ENCODE measurements at regions not wholly inside any gene's neighbourhood (a gene's known extent, or its start where the extent isn't known, plus 50 kb on each side); places are given as distances from the start of the nearest gene placed in this dataset.

- no peak for DNase-seq
- no peaks in the 10 kb centered on the region for H3K36me3 ChIP-seq
- no peaks in the 10 kb centered on the region for H3K27me3 ChIP-seq (ENCODE audit: low read depth)
- H3K9me3 ChIP-seq (replicated peaks), result no peaks in the 10 kb centered on the region
- no peak overlapping the region for H3K27ac ChIP-seq (replicated peaks)
- TF ChIP-seq CTCF (IDR thresholded peaks at IDR 0.05; ENCODE audit: borderline replicate concordance), result no peak
- H3K4me3 ChIP-seq, result no peak overlapping the region
- no peaks in the 10 kb centered on the region for H3K4me1 ChIP-seq
- intact Hi-C loops (cut with micrococcal nuclease), result loop anchor here (10.0 kb wide), 1 partner anchor 489 kb away; no protein-coding TSS in a partner anchor
Measured at GRCh38 chr4:129515356-129515755, 419.4 kb downstream of the C4orf33 start.

- TF ChIP-seq CTCF (IDR thresholded peaks at IDR 0.05; ENCODE audit: borderline replicate concordance), result peak; percentile 66
- H3K4me1 ChIP-seq, result no peaks in the 10 kb centered on the region
- no peaks in the 10 kb centered on the region for H3K36me3 ChIP-seq
- no peaks in the 10 kb centered on the region for H3K9me3 ChIP-seq (replicated peaks)
- no peak overlapping the region for H3K27ac ChIP-seq (replicated peaks)
- intact Hi-C loops (cut with micrococcal nuclease), result loop anchor here (5.0 kb wide), 1 partner anchor 110 kb away; no protein-coding TSS in a partner anchor
- H3K4me3 ChIP-seq, result no peak overlapping the region
- DNase-seq, result no peak
- no peaks in the 10 kb centered on the region for H3K27me3 ChIP-seq (ENCODE audit: low read depth)
Measured at GRCh38 chr4:129526812-129527211, 430.9 kb downstream of the C4orf33 start.

- Histone ChIP-seq H3K4me1 (no peaks in the 10 kb centered on the region), H3K9me3 (replicated peaks) (no peaks in the 10 kb centered on the region), H3K4me3 (no peak overlapping the region), H3K36me3 (no peaks in the 10 kb centered on the region), H3K27ac (replicated peaks) (no peak overlapping the region), H3K27me3 (ENCODE audit: low read depth) (no peaks in the 10 kb centered on the region)
- intact Hi-C loops (cut with micrococcal nuclease), result no loop called here
- TF ChIP-seq CTCF (IDR thresholded peaks at IDR 0.05; ENCODE audit: borderline replicate concordance), result no peak
- no peak for DNase-seq
Measured at GRCh38 chr4:129531253-129531652, 435.3 kb downstream of the C4orf33 start.

- Histone ChIP-seq H3K27me3 (ENCODE audit: low read depth) (no peaks in the 10 kb centered on the region), H3K27ac (replicated peaks) (no peak overlapping the region), H3K4me3 (no peak overlapping the region), H3K36me3 (no peaks in the 10 kb centered on the region), H3K4me1 (no peaks in the 10 kb centered on the region), H3K9me3 (replicated peaks) (no peaks in the 10 kb centered on the region)
- intact Hi-C loops (cut with micrococcal nuclease), result no loop called here
- TF ChIP-seq CTCF (IDR thresholded peaks at IDR 0.05; ENCODE audit: borderline replicate concordance), result no peak
- no peak for DNase-seq
Measured at GRCh38 chr4:129532573-129532972, 436.6 kb downstream of the C4orf33 start.

- no peak overlapping the region for H3K4me3 ChIP-seq
- intact Hi-C loops (cut with micrococcal nuclease), result no loop called here
- TF ChIP-seq CTCF (IDR thresholded peaks at IDR 0.05; ENCODE audit: borderline replicate concordance), result no peak
- no peak overlapping the region for H3K27ac ChIP-seq (replicated peaks)
- no peak for DNase-seq
- H3K9me3 ChIP-seq (replicated peaks), result no peaks in the 10 kb centered on the region
- H3K36me3 ChIP-seq, result no peaks in the 10 kb centered on the region
- no peaks in the 10 kb centered on the region for H3K27me3 ChIP-seq (ENCODE audit: low read depth)
- H3K4me1 ChIP-seq, result peaks cover 20% of the 10 kb centered on the region
Measured at GRCh38 chr4:129543299-129543698, 447.3 kb downstream of the C4orf33 start.

All from left ventricle myocardium inferior (tissue), 1 donor.